ENCODE measurements at regions not wholly inside any gene's neighbourhood (a gene's known extent, or its start where the extent isn't known, plus 50 kb on each side); places are given as distances from the start of the nearest gene placed in this dataset.

- TF ChIP-seq EZH2 (IDR thresholded peaks at IDR 0.05; ENCODE audit: borderline replicate concordance, low read length): no peak
- TF ChIP-seq CTCF (IDR thresholded peaks at IDR 0.05; ENCODE audit: low read length): no peak
- H3K4me3 ChIP-seq (ENCODE audit: low read depth, low read length, poor library complexity, severe bottlenecking): no peak overlapping the region
Observed at GRCh38 chr6:49003348-49003747, 459.7 kb downstream of the MMUT start.

GRCh38 chr6:49001856-49002541 lies 461.1 kb downstream of the MMUT start:
- no peaks in the 10 kb centered on the region for H3K4me1 ChIP-seq (ENCODE audit: insufficient read depth, low read length, severe bottlenecking)
- H3K79me2 ChIP-seq (ENCODE audit: insufficient read depth, low read length): no peaks in the 10 kb centered on the region
- no peak overlapping the region for H2AFZ ChIP-seq (ENCODE audit: low read length)
- no peak overlapping the region for H3K4me3 ChIP-seq (ENCODE audit: low read depth, low read length, poor library complexity, severe bottlenecking)
- H3K27me3 ChIP-seq (ENCODE audit: insufficient read depth, low read length): no peaks in the 10 kb centered on the region; the same call in 1 of the 2 replicates
- no peaks in the 10 kb centered on the region for H3K9me3 ChIP-seq (ENCODE audit: low read length)
- no peak overlapping the region for H3K4me2 ChIP-seq (ENCODE audit: low read length)
- no peak overlapping the region for H3K27ac ChIP-seq (ENCODE audit: low read depth, low read length, poor library complexity, severe bottlenecking)
- no peaks in the 10 kb centered on the region for H3K9me2 ChIP-seq (ENCODE audit: low read depth, low read length)
- TF ChIP-seq EZH2 (IDR thresholded peaks at IDR 0.05; ENCODE audit: borderline replicate concordance, low read length) (no peak), CTCF (IDR thresholded peaks at IDR 0.05; ENCODE audit: low read length) (no peak)
- no peaks in the 10 kb centered on the region for H4K20me1 ChIP-seq (ENCODE audit: insufficient read depth, low read length)
- no peaks in the 10 kb centered on the region for H3F3A ChIP-seq (ENCODE audit: insufficient read depth, low read length)
- H3K36me3 ChIP-seq (ENCODE audit: insufficient read depth, low read length): no peaks in the 10 kb centered on the region
- no peak overlapping the region for H3K9ac ChIP-seq (ENCODE audit: low read length)

More at GRCh38 chr6:49003348-49003747, 459.7 kb downstream of the MMUT start:
- no peaks in the 10 kb centered on the region for H3K4me1 ChIP-seq (ENCODE audit: insufficient read depth, low read length, severe bottlenecking)
- H3K9me2 ChIP-seq (ENCODE audit: low read depth, low read length): no peaks in the 10 kb centered on the region
- no peak overlapping the region for H3K27ac ChIP-seq (ENCODE audit: low read depth, low read length, poor library complexity, severe bottlenecking)
- H3K79me2 ChIP-seq (ENCODE audit: insufficient read depth, low read length): no peaks in the 10 kb centered on the region
- H3K36me3 ChIP-seq (ENCODE audit: insufficient read depth, low read length): no peaks in the 10 kb centered on the region
- no peak overlapping the region for H3K4me2 ChIP-seq (ENCODE audit: low read length)
- no peaks in the 10 kb centered on the region for H3F3A ChIP-seq (ENCODE audit: insufficient read depth, low read length)
- no peak overlapping the region for H3K9ac ChIP-seq (ENCODE audit: low read length)
- H3K27me3 ChIP-seq (ENCODE audit: insufficient read depth, low read length): no peaks in the 10 kb centered on the region; the same call in 1 of the 2 replicates
- H3K9me3 ChIP-seq (ENCODE audit: low read length): no peaks in the 10 kb centered on the region
- H4K20me1 ChIP-seq (ENCODE audit: insufficient read depth, low read length): no peaks in the 10 kb centered on the region
- no peak overlapping the region for H2AFZ ChIP-seq (ENCODE audit: low read length)

GRCh38 chr6:48998574-48998973 lies 464.5 kb downstream of the MMUT start:
- H3K9me2 ChIP-seq (ENCODE audit: low read depth, low read length): no peaks in the 10 kb centered on the region
- H3K4me3 ChIP-seq (ENCODE audit: low read depth, low read length, poor library complexity, severe bottlenecking): no peak overlapping the region
- H3K27ac ChIP-seq (ENCODE audit: low read depth, low read length, poor library complexity, severe bottlenecking): no peak overlapping the region
- H3F3A ChIP-seq (ENCODE audit: insufficient read depth, low read length): no peaks in the 10 kb centered on the region
- H3K9me3 ChIP-seq (ENCODE audit: low read length): no peaks in the 10 kb centered on the region
- no peak overlapping the region for H2AFZ ChIP-seq (ENCODE audit: low read length)
- H3K27me3 ChIP-seq (ENCODE audit: insufficient read depth, low read length): no peaks in the 10 kb centered on the region
- no peaks in the 10 kb centered on the region for H3K4me1 ChIP-seq (ENCODE audit: insufficient read depth, low read length, severe bottlenecking)
- H3K79me2 ChIP-seq (ENCODE audit: insufficient read depth, low read length): no peaks in the 10 kb centered on the region
- H3K9ac ChIP-seq (ENCODE audit: low read length): no peak overlapping the region
- no peaks in the 10 kb centered on the region for H4K20me1 ChIP-seq (ENCODE audit: insufficient read depth, low read length)
- TF ChIP-seq EZH2 (IDR thresholded peaks at IDR 0.05; ENCODE audit: borderline replicate concordance, low read length) (no peak), CTCF (IDR thresholded peaks at IDR 0.05; ENCODE audit: low read length) (no peak)
- H3K36me3 ChIP-seq (ENCODE audit: insufficient read depth, low read length): no peaks in the 10 kb centered on the region
- H3K4me2 ChIP-seq (ENCODE audit: low read length): no peak overlapping the region

Data from OCI-LY1 (cell line).